Right lobe of liver (tissue), 6 donors: ENCODE measurements at regions not wholly inside any gene's neighbourhood (a gene's known extent, or its start where the extent isn't known, plus 50 kb on each side); places are given as distances from the start of the nearest gene placed in this dataset.

Experiments
- ATAC-seq, 4 donors: fragments of 200-7000 bp; cut with Tn5 transposase; one replicate each; pipeline ENCODE4 v1.9.1; 2020; ENCODE audit warnings: mild to moderate bottlenecking in 4 of 4, moderate library complexity in 4 of 4
- DNase-seq, 3 donors: peaks; one replicate each; pipeline ENCODE4 v3.0.0-alpha.2; 2020
- H3K27ac ChIP-seq, 3 donors: fragments of 200-600 bp; one replicate each; pipeline ENCODE4 v1.8.0; 2022
- H3K27me3 ChIP-seq, 2 donors: fragments of 200-600 bp; one replicate each; pipeline ENCODE4 v1.8.0; 2022
- H3K36me3 ChIP-seq, 4 donors: fragments of 200-600 bp; sonication (generic) in 1 of 4; one replicate each; pipeline versions ENCODE4 v1.5.1 to v1.8.0; 2017 to 2022; ENCODE audit warnings: control low read depth in 1 of 4
- H3K4me1 ChIP-seq, 4 donors: fragments of 200-600 bp; sonication (generic) in 1 of 4; one replicate each; pipeline versions ENCODE4 v1.5.1 to v1.8.0; 2017 to 2022; ENCODE audit warnings: control low read depth in 1 of 4
- H3K4me3 ChIP-seq, 3 donors: fragments of 200-600 bp; one replicate each; pipeline ENCODE4 v1.8.0; 2022
- H3K9me3 ChIP-seq, 4 donors: fragments of 200-600 bp; sonication (generic) in 1 of 4; one replicate each; pipeline versions ENCODE4 v1.5.1 to v1.8.0; 2017 to 2022; ENCODE audit warnings: control low read depth in 1 of 4
- POLR2A ChIP-seq: fragments of 450-650 bp; IDR thresholded peaks from one replicate; pipeline ENCODE4 v1.6.1; 2017; ENCODE audit warnings: antibody characterized with exemption, mild to moderate bottlenecking
- WGBS: methylation state at CpG from one replicate; pipeline ENCODE4 v1.1.6; 2018; ENCODE audit warnings: low coverage, low lambda C conversion rate; ENCODE audit not compliant: insufficient coverage; ENCODE audit errors: missing lambda C conversion rate; 5-methylcytosine and 5-hydroxymethylcytosine counted together
- intact Hi-C, 2 donors: fragments of 100-400 bp; cut with DNase I; formaldehyde crosslinking; loops; one replicate each; pipeline versions ENCODE4 v1.11.2 to v1.14.1; 2022
- TF ChIP-seq, protein P1 (sequence below), 4 donors: fragments of 200-600 bp in 3 of 4; fragments of 450-650 bp in 1 of 4; IDR thresholded peaks; one replicate each; pipeline versions ENCODE4 v1.5.1 to v1.8.0; 2016 to 2022; ENCODE audit warnings: antibody characterized with exemption in 4 of 4, mild to moderate bottlenecking in 2 of 4
- donor health status: DM: no; HTN: yes; CAD: no.
- donor health status: DM: no; HTN: no; CAD: no.
- donor health status: DM: no; HTN: no; CAD: no.
- donor health status: DM: no; HTN: yes; CAD: no.
- donor health status: DM: no; HTN: yes; CAD: no.

DNA sequence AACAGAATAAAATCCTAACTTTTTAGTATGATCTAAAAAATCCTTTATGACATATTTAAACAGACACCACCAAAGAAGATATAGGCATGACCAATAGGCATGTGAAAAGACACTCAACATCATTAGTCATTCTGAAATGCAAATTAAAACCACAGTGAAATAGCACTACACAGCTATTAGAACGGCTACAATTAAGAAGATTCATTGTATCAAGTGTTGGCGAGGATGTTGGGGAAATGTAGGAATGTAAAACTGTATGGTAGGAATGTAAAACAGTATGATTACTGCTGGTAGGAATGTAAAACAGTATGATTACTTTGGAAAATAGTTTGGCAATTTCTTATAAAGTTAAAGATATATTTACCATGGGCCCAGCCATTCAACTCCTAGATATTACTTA, 253.3 kb upstream of the TCF4 start:
- 65% methylated on average over 2 of the region's 2 CpGs for WGBS
- no peaks in the 10 kb centered on the region for H3K4me1 ChIP-seq
- H3K4me3 ChIP-seq: no peak overlapping the region
- ATAC-seq (no peak), DNase-seq (no peak)
- H3K9me3 ChIP-seq: no peaks in the 10 kb centered on the region
- no peaks in the 10 kb centered on the region for H3K27me3 ChIP-seq
- no peaks in the 10 kb centered on the region for H3K36me3 ChIP-seq
- no peak overlapping the region for H3K27ac ChIP-seq
- intact Hi-C loops: no loop called here
- TF ChIP-seq POLR2A: no peak
- TF ChIP-seq, protein P1, sequence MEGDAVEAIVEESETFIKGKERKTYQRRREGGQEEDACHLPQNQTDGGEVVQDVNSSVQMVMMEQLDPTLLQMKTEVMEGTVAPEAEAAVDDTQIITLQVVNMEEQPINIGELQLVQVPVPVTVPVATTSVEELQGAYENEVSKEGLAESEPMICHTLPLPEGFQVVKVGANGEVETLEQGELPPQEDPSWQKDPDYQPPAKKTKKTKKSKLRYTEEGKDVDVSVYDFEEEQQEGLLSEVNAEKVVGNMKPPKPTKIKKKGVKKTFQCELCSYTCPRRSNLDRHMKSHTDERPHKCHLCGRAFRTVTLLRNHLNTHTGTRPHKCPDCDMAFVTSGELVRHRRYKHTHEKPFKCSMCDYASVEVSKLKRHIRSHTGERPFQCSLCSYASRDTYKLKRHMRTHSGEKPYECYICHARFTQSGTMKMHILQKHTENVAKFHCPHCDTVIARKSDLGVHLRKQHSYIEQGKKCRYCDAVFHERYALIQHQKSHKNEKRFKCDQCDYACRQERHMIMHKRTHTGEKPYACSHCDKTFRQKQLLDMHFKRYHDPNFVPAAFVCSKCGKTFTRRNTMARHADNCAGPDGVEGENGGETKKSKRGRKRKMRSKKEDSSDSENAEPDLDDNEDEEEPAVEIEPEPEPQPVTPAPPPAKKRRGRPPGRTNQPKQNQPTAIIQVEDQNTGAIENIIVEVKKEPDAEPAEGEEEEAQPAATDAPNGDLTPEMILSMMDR (IDR thresholded peaks at IDR 0.05): no peak

DNA sequence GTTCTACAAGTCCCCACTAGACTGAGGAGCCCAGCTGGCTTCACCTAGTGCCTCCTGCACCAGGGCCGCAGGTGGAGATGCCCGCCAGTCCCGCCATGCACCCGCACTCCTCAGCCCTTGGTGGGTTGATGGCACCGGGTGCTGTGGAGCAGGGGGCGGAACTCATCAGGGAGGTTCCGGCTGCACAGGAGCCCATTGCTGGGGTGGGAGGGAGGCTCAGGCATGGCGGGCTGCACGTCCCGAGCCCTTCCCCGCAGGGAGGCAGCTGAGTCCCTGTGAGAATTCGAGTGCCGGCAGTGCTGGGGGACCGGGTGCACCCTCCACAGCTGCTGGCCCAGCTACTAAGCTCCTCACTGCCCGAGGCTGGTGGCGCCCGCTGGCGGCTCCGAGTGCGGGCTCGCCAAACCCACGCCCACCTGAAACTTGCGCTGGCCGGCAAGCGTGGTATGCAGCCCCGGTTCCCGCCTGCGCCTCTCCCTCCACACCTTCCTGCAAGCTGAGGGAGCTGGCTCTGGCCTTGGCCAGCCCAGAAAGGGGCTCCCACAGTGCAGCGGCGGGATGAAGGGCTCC, 252.7 kb upstream of the TCF4 start:
- H3K27me3 ChIP-seq: no peaks in the 10 kb centered on the region
- no peak for TF ChIP-seq POLR2A
- TF ChIP-seq, protein P1 (IDR thresholded peaks at IDR 0.05): no peak
- no peak overlapping the region for H3K27ac ChIP-seq
- WGBS: 66% methylated on average over 6 of the region's 30 CpGs
- no peak for ATAC-seq
- no peaks in the 10 kb centered on the region for H3K9me3 ChIP-seq
- intact Hi-C loops: no loop called here
- peak in 1 of 3 donors; percentile 41 for DNase-seq
- H3K4me1 ChIP-seq: no peaks in the 10 kb centered on the region
- no peaks in the 10 kb centered on the region for H3K36me3 ChIP-seq
- H3K4me3 ChIP-seq: no peak overlapping the region

DNA sequence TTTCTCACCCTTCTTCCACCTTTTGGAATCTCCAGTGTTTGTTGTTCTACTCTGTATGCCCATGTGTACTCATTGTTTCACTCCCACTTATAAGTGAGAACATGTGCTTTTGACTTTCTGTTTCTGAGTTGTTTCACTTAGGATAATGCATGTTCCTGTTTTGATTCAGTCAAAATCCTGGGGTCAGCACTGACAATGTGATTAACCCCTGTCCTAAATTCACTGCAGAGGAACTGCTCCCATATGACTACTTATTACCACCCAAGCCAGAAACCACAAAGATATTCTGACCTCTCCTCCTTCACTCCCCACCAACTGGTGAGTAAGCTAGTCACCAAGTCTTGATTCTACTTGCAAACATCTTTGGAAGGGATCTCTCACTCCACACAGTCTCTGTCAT, 251.4 kb upstream of the TCF4 start:
- no peaks in the 10 kb centered on the region for H3K36me3 ChIP-seq
- ATAC-seq: peak; percentile 38 to 76 (median 49)
- intact Hi-C loops: no loop called here
- H3K27ac ChIP-seq: no peak overlapping the region
- no peak for DNase-seq
- TF ChIP-seq, protein P1 (IDR thresholded peaks at IDR 0.05): no peak
- TF ChIP-seq POLR2A: no peak
- no peak overlapping the region for H3K4me3 ChIP-seq
- H3K27me3 ChIP-seq: no peaks in the 10 kb centered on the region
- no peaks in the 10 kb centered on the region for H3K9me3 ChIP-seq
- H3K4me1 ChIP-seq: no peaks in the 10 kb centered on the region

DNA sequence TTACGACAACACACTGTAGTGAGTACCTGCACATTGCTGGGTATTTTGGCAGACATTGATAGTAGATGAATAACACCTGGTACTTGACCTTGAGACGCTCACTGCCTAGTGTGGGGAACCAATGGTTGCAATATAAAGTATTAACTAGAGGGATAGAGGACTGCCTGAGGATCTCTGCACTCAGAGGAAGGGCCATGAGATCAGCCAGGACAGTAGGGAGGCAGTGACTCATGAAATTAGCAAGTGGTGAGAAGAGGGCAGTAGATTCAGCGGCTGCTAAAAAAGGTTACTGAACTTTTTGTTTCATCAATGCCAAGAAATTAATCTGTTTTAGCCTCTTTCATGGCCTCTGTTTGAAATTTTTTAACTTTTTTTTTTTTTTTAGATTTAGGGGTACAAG, 250.8 kb upstream of the TCF4 start:
- ATAC-seq (no peak), DNase-seq (no peak)
- TF ChIP-seq, protein P1 (IDR thresholded peaks at IDR 0.05): no peak
- no peak for TF ChIP-seq POLR2A
- H3K27ac ChIP-seq: no peak overlapping the region
- no peaks in the 10 kb centered on the region for H3K9me3 ChIP-seq
- intact Hi-C loops: no loop called here
- no peak overlapping the region for H3K4me3 ChIP-seq
- 84% methylated on average over 3 of the region's 3 CpGs for WGBS
- no peaks in the 10 kb centered on the region for H3K4me1 ChIP-seq
- no peaks in the 10 kb centered on the region for H3K36me3 ChIP-seq
- H3K27me3 ChIP-seq: no peaks in the 10 kb centered on the region

DNA sequence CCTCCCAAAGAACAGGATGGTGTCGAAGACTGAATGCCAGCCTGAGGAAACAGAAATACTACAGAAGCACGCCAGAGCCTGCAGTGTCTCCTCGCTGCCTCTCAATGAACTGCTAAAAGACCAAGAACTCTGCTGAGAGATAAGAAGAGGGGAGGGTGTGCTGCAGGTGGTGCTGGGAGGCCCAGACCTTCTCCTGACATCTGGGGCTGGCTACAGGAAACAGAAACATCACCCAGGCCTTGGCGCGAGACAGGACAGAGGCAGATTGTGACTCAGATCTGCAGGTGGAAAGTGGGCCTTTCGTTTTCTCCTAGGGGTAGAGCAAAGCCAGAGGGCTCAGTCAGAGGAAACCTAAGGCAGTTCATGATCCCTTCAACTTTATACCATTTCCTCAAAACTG, 250.3 kb upstream of the TCF4 start:
- H3K36me3 ChIP-seq: no peaks in the 10 kb centered on the region
- H3K27ac ChIP-seq: no peak overlapping the region
- DNase-seq (no peak), ATAC-seq (no peak)
- H3K4me1 ChIP-seq: no peaks in the 10 kb centered on the region
- no peaks in the 10 kb centered on the region for H3K9me3 ChIP-seq
- no peaks in the 10 kb centered on the region for H3K27me3 ChIP-seq
- WGBS: 80% methylated on average over 1 of the region's 6 CpGs
- intact Hi-C loops: no loop called here
- TF ChIP-seq POLR2A: no peak
- TF ChIP-seq, protein P1 (IDR thresholded peaks at IDR 0.05): no peak
- no peak overlapping the region for H3K4me3 ChIP-seq
